ENCODE measurements at regions not wholly inside any gene's neighbourhood (a gene's known extent, or its start where the extent isn't known, plus 50 kb on each side); places are given as distances from the start of the nearest gene placed in this dataset.

DNA sequence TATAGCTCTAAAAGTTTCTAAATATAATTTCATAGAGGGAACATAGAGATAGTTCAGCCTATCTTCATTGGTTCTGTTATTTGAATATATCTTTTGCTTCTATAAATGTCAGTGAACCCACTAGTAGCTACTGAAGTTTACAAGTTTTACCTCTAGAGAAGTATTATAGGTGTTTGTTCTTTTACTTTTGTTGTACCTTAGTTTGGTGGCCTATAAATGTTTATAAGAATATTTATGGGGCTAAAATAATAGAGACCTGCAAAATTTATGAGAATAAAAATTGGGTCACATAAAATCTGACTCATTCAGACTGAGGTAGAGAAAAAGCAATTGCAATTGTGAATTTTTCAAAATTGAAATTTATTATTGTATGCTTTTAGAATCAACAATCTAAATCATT, 162.6 kb downstream of the SERPINI1 start:
- TF ChIP-seq, protein P1, sequence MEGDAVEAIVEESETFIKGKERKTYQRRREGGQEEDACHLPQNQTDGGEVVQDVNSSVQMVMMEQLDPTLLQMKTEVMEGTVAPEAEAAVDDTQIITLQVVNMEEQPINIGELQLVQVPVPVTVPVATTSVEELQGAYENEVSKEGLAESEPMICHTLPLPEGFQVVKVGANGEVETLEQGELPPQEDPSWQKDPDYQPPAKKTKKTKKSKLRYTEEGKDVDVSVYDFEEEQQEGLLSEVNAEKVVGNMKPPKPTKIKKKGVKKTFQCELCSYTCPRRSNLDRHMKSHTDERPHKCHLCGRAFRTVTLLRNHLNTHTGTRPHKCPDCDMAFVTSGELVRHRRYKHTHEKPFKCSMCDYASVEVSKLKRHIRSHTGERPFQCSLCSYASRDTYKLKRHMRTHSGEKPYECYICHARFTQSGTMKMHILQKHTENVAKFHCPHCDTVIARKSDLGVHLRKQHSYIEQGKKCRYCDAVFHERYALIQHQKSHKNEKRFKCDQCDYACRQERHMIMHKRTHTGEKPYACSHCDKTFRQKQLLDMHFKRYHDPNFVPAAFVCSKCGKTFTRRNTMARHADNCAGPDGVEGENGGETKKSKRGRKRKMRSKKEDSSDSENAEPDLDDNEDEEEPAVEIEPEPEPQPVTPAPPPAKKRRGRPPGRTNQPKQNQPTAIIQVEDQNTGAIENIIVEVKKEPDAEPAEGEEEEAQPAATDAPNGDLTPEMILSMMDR (IDR thresholded peaks at IDR 0.05) = no peak
- TF ChIP-seq POLR2A (IDR thresholded peaks at IDR 0.05) = no peak
